ENCODE measurements at regions not wholly inside any gene's neighbourhood (a gene's known extent, or its start where the extent isn't known, plus 50 kb on each side); places are given as distances from the start of the nearest gene placed in this dataset.
"Not testable (repeated sequence)": the region's sequence is repeated elsewhere in the genome, so short reads cannot be mapped to it uniquely, and the experiment has no call there.

GRCh38 chr4:102210806-102211205, 134.5 kb downstream of the SLC39A8 start:
- TF ChIP-seq, protein P1, sequence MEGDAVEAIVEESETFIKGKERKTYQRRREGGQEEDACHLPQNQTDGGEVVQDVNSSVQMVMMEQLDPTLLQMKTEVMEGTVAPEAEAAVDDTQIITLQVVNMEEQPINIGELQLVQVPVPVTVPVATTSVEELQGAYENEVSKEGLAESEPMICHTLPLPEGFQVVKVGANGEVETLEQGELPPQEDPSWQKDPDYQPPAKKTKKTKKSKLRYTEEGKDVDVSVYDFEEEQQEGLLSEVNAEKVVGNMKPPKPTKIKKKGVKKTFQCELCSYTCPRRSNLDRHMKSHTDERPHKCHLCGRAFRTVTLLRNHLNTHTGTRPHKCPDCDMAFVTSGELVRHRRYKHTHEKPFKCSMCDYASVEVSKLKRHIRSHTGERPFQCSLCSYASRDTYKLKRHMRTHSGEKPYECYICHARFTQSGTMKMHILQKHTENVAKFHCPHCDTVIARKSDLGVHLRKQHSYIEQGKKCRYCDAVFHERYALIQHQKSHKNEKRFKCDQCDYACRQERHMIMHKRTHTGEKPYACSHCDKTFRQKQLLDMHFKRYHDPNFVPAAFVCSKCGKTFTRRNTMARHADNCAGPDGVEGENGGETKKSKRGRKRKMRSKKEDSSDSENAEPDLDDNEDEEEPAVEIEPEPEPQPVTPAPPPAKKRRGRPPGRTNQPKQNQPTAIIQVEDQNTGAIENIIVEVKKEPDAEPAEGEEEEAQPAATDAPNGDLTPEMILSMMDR (conservative IDR thresholded peaks at IDR 0.05; ENCODE audit: low read depth, low read length) = not testable (repeated sequence)
- not testable (repeated sequence) for TF ChIP-seq EZH2phosphoT487 (IDR thresholded peaks at IDR 0.05; ENCODE audit: borderline replicate concordance, low read length); EZH2 (IDR thresholded peaks at IDR 0.05; ENCODE audit: low read length, unreplicated experiment)

Data from PC-3 (cell line).